ENCODE measurements at regions not wholly inside any gene's neighbourhood (a gene's known extent, or its start where the extent isn't known, plus 50 kb on each side); places are given as distances from the start of the nearest gene placed in this dataset.

DNA sequence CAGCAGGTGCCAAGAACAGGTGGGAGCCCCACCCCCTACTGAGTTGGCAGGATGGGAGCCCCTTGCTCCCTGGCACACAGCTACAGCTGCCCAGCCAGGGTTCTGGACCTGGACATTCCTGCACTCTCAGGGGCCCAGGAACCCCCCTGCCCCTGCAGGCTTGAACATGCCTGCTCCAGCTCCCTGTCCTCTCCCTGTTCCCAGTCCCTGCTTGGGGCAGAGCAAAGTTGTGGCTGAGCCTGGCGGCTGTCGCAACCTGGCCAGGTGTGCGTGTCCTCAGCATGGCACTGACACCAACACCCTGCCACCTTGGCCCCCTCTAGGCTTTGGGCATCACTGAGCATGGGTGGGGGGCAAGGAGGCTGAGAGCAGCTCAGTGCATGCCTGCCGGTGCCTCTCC, 491.2 kb upstream of the NOX3 start:
- Histone ChIP-seq H2AFZ (ENCODE audit: low read depth, low read length) (no peak overlapping the region), H3K27me3 (ENCODE audit: insufficient read depth, low read depth, low read length) (no peaks in the 10 kb centered on the region), H3F3A (ENCODE audit: insufficient read depth, low read length, poor library complexity, severe bottlenecking) (no peaks in the 10 kb centered on the region), H3K9me3 (ENCODE audit: low read length) (no peaks in the 10 kb centered on the region), H3K9ac (ENCODE audit: low read length) (no peak overlapping the region), H4K20me1 (ENCODE audit: insufficient read depth) (no peaks in the 10 kb centered on the region), H3K79me2 (replicated peaks; ENCODE audit: insufficient read depth, low read length) (no peaks in the 10 kb centered on the region), H3K27ac (ENCODE audit: low read length) (no peak overlapping the region), H3K9me2 (ENCODE audit: insufficient read depth, low read length) (no peaks in the 10 kb centered on the region), H3K4me2 (ENCODE audit: low read length) (no peak overlapping the region), H3K4me3 (ENCODE audit: low read length) (no peak overlapping the region), H3K36me3 (ENCODE audit: insufficient read depth, low read length) (no peaks in the 10 kb centered on the region)
- TF ChIP-seq TAF1 (IDR thresholded peaks at IDR 0.05; ENCODE audit: low read depth) (no peak), POLR2AphosphoS5 (IDR thresholded peaks at IDR 0.05) (no peak), SMC3 (conservative IDR thresholded peaks at IDR 0.05; ENCODE audit: poor library complexity) (no peak), EP300 (conservative IDR thresholded peaks at IDR 0.05; ENCODE audit: poor library complexity, severe bottlenecking) (no peak), RAD21 (conservative IDR thresholded peaks at IDR 0.05) (no peak), EZH2 (IDR thresholded peaks at IDR 0.05; ENCODE audit: borderline replicate concordance, insufficient read depth, low read length, poor library complexity, severe bottlenecking) (no peak), MXI1 (conservative IDR thresholded peaks at IDR 0.05; ENCODE audit: poor library complexity, severe bottlenecking) (no peak)
- TF ChIP-seq, protein P1, sequence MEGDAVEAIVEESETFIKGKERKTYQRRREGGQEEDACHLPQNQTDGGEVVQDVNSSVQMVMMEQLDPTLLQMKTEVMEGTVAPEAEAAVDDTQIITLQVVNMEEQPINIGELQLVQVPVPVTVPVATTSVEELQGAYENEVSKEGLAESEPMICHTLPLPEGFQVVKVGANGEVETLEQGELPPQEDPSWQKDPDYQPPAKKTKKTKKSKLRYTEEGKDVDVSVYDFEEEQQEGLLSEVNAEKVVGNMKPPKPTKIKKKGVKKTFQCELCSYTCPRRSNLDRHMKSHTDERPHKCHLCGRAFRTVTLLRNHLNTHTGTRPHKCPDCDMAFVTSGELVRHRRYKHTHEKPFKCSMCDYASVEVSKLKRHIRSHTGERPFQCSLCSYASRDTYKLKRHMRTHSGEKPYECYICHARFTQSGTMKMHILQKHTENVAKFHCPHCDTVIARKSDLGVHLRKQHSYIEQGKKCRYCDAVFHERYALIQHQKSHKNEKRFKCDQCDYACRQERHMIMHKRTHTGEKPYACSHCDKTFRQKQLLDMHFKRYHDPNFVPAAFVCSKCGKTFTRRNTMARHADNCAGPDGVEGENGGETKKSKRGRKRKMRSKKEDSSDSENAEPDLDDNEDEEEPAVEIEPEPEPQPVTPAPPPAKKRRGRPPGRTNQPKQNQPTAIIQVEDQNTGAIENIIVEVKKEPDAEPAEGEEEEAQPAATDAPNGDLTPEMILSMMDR (IDR thresholded peaks at IDR 0.05; ENCODE audit: poor library complexity, severe bottlenecking) = no peak
- TF ChIP-seq, protein P2, sequence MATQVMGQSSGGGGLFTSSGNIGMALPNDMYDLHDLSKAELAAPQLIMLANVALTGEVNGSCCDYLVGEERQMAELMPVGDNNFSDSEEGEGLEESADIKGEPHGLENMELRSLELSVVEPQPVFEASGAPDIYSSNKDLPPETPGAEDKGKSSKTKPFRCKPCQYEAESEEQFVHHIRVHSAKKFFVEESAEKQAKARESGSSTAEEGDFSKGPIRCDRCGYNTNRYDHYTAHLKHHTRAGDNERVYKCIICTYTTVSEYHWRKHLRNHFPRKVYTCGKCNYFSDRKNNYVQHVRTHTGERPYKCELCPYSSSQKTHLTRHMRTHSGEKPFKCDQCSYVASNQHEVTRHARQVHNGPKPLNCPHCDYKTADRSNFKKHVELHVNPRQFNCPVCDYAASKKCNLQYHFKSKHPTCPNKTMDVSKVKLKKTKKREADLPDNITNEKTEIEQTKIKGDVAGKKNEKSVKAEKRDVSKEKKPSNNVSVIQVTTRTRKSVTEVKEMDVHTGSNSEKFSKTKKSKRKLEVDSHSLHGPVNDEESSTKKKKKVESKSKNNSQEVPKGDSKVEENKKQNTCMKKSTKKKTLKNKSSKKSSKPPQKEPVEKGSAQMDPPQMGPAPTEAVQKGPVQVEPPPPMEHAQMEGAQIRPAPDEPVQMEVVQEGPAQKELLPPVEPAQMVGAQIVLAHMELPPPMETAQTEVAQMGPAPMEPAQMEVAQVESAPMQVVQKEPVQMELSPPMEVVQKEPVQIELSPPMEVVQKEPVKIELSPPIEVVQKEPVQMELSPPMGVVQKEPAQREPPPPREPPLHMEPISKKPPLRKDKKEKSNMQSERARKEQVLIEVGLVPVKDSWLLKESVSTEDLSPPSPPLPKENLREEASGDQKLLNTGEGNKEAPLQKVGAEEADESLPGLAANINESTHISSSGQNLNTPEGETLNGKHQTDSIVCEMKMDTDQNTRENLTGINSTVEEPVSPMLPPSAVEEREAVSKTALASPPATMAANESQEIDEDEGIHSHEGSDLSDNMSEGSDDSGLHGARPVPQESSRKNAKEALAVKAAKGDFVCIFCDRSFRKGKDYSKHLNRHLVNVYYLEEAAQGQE (IDR thresholded peaks at IDR 0.05; ENCODE audit: borderline replicate concordance) = no peak

DNA sequence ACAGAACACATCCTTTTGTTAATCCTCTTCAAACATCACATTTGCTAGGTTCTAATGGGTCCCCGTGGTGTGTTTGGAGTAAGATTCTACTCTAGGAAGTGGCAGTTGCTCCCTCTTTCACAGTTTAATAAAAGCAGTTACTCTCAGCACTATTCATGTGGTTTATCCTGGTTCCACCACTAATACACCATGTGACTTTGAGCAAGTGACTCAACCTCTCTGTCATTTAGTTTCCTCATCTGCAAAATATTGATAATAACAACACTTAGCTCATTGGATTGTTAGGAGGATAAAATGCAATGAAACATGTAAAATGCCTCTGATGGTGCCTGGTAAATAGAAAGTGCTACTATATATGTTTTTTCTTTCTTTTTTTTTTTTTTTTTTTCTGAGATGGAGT, 488.0 kb upstream of the NOX3 start:
- TF ChIP-seq, protein P1 (IDR thresholded peaks at IDR 0.05; ENCODE audit: poor library complexity, severe bottlenecking) = no peak
- TF ChIP-seq, protein P2 (IDR thresholded peaks at IDR 0.05; ENCODE audit: borderline replicate concordance) = no peak
- TF ChIP-seq EP300 (conservative IDR thresholded peaks at IDR 0.05; ENCODE audit: poor library complexity, severe bottlenecking) (no peak), RAD21 (conservative IDR thresholded peaks at IDR 0.05) (no peak), POLR2AphosphoS5 (IDR thresholded peaks at IDR 0.05) (no peak), EZH2 (IDR thresholded peaks at IDR 0.05; ENCODE audit: borderline replicate concordance, insufficient read depth, low read length, poor library complexity, severe bottlenecking) (no peak), TAF1 (IDR thresholded peaks at IDR 0.05; ENCODE audit: low read depth) (no peak), MXI1 (conservative IDR thresholded peaks at IDR 0.05; ENCODE audit: poor library complexity, severe bottlenecking) (no peak), SMC3 (conservative IDR thresholded peaks at IDR 0.05; ENCODE audit: poor library complexity) (no peak)
- no peaks in the 10 kb centered on the region for H3F3A ChIP-seq (ENCODE audit: insufficient read depth, low read length, poor library complexity, severe bottlenecking)
- no peaks in the 10 kb centered on the region for H4K20me1 ChIP-seq (ENCODE audit: insufficient read depth)
- H3K27ac ChIP-seq (ENCODE audit: low read length) = no peak overlapping the region
- no peak overlapping the region for H3K4me2 ChIP-seq (ENCODE audit: low read length)
- no peaks in the 10 kb centered on the region for H3K79me2 ChIP-seq (replicated peaks; ENCODE audit: insufficient read depth, low read length)
- no peak overlapping the region for H2AFZ ChIP-seq (ENCODE audit: low read depth, low read length)
- H3K36me3 ChIP-seq (ENCODE audit: insufficient read depth, low read length) = no peaks in the 10 kb centered on the region
- no peaks in the 10 kb centered on the region for H3K9me3 ChIP-seq (ENCODE audit: low read length)
- H3K27me3 ChIP-seq (ENCODE audit: insufficient read depth, low read depth, low read length) = no peaks in the 10 kb centered on the region
- no peak overlapping the region for H3K4me3 ChIP-seq (ENCODE audit: low read length)
- no peaks in the 10 kb centered on the region for H3K9me2 ChIP-seq (ENCODE audit: insufficient read depth, low read length)
- H3K9ac ChIP-seq (ENCODE audit: low read length) = no peak overlapping the region

Data from neural cell (in vitro differentiated cells).